Amniotic epithelial cell (primary cell): ENCODE measurements at regions not wholly inside any gene's neighbourhood (a gene's known extent, or its start where the extent isn't known, plus 50 kb on each side); places are given as distances from the start of the nearest gene placed in this dataset.
"Not testable (repeated sequence)": the region's sequence is repeated elsewhere in the genome, so short reads cannot be mapped to it uniquely, and the experiment has no call there.

Experiments
- DNase-seq: peaks from one replicate; pipeline ENCODE4 v3.0.0-alpha.2; 2010; ENCODE audit warnings: low read depth

- DNase-seq, result no peak
Measured at GRCh38 chr2:12618576-12618975, 98.2 kb upstream of the TRIB2 start.

GRCh38 chr2:12619975-12620374 is 96.8 kb upstream of the TRIB2 start:
- peak; percentile 96 for DNase-seq

DNA sequence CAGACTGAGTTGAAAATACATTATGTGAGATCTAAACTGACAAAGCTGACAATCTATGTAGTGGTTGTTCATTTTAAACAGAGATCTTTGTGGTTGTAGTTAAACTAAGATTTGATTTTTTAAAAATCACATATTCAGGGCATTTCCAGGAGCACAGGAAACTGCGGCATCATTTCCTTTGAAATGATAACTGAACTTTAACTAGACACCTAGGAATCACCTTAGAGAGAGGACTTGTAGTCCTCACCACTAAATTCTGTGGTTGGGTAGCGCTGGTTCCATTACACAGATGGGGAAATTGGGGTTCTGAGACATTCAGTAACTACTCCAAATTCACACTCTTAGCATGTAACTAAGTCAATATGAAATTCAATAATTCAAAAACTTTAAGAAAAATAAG is 96.0 kb upstream of the TRIB2 start:
- DNase-seq, result no peak

- no peak for DNase-seq
Measured at GRCh38 chr2:12623051-12623450, 93.7 kb upstream of the TRIB2 start.

GRCh38 chr2:12624384-12624783 is 92.4 kb upstream of the TRIB2 start:
- no peak for DNase-seq

- DNase-seq, result no peak
Measured at GRCh38 chr2:12624905-12625598, 91.7 kb upstream of the TRIB2 start.

- not testable (repeated sequence) for DNase-seq
Measured at GRCh38 chr2:12628541-12628940, 88.2 kb upstream of the TRIB2 start.

DNA sequence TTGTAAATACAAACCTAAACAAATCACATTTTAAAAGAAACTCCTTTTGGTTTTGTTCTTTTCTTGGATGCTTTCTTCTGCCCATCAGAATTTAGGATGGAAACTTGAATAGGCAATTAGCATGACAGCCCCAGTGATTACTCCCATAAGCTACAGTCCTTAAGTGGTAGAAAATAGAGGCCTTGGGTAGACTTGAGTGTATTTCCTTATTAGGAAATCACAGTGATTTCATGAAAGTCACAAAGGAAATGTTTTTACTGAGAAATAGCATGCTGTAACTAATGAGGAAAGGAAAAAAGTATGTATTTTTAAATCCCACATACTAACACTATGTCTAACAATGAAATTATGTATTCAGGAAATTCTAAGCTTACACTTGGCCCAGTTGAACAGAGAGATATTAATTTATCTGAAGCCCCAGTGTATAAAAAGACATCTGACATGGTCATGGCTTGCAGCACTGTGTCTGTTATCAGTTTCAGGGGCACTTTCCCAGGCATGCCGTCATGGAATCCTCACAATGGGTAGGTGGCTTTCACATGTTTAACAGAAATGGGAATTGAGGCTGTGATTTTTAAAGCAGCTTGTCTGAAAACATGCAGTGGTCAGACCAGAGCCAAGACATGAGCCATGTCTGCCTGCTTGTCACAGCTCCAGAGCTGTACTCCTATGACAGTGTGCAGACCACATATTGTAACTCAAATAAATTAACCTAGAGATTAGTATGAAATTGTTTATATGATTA is 79.7 kb upstream of the TRIB2 start:
- DNase-seq, result peak; percentile 18

DNA sequence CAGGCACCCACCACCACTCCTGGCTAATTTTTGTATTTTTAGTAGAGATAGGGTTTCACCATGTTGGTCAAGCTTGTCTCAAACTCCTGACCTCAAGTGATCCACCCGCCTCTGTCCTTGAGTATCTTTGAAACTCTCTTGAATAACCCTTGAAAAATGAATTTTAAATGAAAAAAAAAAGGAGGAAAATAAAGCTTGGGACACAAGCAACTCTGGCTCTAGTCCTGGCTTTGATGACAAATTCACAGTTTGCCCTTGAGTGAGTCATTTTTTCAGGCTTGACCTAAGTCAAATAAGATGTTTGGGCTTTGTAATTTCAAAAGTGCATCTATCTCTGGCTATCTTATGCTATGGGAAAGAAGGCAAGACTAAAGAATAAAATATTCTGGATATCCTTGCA is 79.0 kb upstream of the TRIB2 start:
- peak; percentile 10 for DNase-seq

DNA sequence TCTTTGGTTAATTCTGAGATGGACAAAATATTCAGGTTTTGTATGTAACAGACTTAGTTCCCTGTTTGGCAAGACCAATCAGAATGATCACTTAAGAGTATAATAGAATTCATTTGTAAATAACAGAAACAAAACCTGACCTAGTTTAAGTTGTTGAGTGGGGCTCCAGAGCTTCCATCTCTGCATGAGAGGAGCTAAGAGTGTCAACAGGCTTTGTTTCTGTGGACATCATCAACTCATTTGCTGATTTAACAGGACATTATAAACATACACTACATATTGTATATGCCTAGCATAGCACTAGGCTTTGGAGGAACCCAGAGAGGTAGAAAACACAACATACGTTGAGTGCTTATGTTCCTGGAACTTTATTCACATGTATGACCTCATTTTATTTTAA is 75.3 kb upstream of the TRIB2 start:
- no peak for DNase-seq

DNA sequence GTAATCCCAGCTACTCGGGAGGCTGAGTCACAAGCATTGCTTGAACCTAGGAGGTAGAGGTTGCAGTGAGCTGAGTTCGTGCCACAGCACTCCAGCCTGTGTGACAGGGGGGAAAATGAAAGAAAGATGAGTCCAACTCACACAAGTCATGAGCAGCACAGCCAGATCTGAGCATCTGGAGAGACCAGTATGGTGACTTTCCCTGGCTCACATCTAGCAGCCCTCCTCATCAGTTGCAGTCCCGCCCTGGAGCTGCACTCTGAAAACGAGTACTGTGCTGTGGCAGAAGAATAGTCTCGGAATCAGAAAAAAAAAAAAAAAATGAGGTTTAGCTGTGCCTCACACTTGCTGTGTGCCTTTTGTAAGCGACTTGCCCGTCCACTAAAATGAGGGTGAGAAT is 74.4 kb upstream of the TRIB2 start:
- no peak for DNase-seq

DNA sequence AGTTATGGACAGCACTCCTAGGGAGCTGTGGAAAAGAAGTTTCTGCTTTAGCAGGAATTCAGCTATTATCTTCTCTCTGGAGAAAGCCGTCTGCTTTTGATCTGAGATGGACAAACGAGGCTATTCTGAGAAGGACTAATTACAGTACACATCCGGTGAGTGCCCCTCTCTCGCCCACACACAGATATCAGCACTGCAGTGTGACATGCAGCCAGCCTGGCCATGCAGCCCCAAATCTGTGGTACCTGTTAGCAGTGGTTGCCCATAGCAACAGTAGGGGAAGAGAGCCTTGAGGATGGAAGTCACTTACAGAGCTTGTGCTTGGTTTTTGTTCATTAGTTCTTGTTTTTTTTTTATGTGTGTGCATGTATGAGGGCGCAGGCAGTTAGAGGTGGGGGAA is 73.9 kb upstream of the TRIB2 start:
- DNase-seq, result no peak

GRCh38 chr2:12649602-12650400 is 66.9 kb upstream of the TRIB2 start:
- DNase-seq, result peak; percentile 75

DNA sequence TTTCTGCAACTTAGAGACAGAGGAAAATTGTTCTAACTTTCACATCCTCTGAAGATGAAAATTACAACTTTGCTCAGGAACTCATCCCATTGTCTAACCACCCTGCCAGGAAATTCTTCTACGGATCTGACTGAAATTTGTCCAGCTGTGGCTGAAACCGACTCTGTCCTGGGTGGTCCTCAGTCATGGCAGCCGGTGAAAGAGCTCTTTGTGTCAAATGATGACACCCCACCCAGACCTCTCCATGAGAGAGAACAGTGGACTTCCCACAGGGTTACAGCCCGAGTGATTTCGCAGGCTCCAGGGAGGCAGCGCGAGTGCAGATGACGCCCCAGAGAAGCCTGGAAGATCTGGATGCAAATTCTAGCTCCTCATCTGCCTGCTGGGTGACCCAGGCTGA is 65.1 kb upstream of the TRIB2 start:
- DNase-seq, result no peak

- DNase-seq, result no peak
Measured at GRCh38 chr2:12652723-12653122, 64.0 kb upstream of the TRIB2 start.

DNA sequence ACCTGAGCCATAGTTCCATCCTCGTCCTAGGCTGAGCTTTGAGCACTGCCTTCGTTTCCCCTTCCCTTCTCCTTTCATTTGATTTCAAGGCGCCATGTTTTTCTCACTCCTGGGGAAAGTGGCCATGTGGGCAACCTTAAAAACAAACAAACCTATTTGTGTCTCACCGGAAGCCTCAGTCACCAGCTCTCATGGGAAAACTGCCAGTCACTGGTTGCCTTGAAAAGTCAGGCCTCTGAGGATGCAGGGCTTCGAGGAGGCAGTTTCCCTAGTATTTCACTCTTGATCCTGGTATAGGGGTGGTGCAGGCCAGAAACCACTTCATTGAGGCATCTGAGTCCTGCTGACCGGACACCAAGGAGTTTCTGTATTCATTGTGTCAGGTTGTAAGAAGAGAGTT is 59.2 kb upstream of the TRIB2 start:
- DNase-seq, result no peak

GRCh38 chr2:12658310-12658945 is 58.3 kb upstream of the TRIB2 start:
- peak; percentile 23 for DNase-seq

- no peak for DNase-seq
Measured at GRCh38 chr2:12661489-12661888, 55.2 kb upstream of the TRIB2 start.

GRCh38 chr2:12663306-12664037 is 53.3 kb upstream of the TRIB2 start:
- no peak for DNase-seq

DNA sequence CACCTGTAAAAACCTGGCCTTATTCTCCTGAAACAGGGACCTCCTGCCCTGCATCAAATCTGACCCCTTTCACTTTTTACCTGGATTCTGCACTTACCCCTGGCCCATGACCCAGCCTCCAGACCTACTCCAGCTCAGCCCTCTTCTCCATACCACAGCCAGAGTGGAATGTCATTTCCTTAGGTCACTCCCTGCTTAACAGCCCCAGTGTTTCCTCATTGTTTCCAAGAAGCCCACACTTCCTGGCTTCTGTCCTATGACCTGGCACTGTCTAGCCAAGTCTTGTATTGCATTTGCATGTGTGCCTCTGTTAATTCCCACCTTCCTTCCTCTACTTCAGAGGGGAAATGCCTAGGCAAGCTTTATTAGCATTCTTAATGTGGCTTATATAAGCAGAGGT is 51.4 kb upstream of the TRIB2 start:
- DNase-seq, result no peak

- DNase-seq, result peak; percentile 29
Measured at GRCh38 chr2:12666445-12666844, 50.3 kb upstream of the TRIB2 start.
